ENCODE measurements at regions not wholly inside any gene's neighbourhood (a gene's known extent, or its start where the extent isn't known, plus 50 kb on each side); places are given as distances from the start of the nearest gene placed in this dataset.
A peak's percentile ranks its signal among the peaks of the same experiment; 100 is the strongest.

DNA sequence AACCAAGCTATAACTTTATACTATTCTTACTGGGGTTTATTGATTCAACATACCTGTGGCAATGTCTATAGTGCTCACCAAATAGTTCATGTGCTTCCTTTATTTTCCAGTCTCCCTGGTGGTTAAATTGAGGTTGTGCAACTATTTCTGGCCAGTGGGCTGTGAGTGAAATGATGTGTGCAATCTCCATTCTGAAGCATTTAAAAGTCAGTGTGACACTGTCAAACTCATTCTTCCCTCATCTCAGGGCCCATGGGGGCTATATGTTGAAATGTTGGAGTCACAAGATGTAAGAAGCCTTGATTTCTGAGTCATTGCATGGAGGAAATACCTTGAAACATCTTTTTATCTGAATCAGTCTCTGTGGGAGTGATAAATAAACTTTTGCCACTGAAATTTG lies 414.3 kb upstream of the RPS6KA3 start:
- POLR2A ChIA-PET = no interaction called here
- no TSS peak for BruUV-seq (replicated peaks)

DNA sequence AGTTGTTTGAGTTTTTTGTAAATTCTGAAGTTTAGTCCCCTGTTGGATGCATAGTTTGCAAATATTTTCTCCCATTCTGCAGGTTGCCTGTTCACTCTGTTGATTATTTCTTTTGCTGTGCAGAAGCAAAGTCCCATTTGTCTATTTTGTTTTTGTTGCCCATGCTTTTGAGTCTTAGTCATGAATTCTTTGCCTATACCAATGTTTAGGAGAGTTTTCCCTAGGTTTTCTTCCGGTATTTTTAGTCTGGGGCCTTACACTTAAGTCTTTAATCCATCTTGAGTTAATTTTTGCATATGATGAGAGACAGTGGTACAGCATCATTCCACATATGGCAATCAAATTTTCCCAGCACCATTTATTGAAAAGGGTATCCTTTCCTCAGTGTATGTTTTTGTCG lies 405.8 kb upstream of the RPS6KA3 start:
- intact Hi-C loops (cut with micrococcal nuclease) = no loop called here
- Histone ChIP-seq H3K27ac (ENCODE audit: low read depth, low read length) (no peak overlapping the region), H3K9ac (ENCODE audit: low read length) (no peak overlapping the region), H3K4me3 (replicated peaks in 1 of 2; ENCODE audit: low read depth in 1 of 2, low read length in 2 of 2) (no peak overlapping the region), H4K20me1 (ENCODE audit: insufficient read depth) (no peaks in the 10 kb centered on the region), H3K36me3 (ENCODE audit: control insufficient read depth in 1 of 2, insufficient read depth in 2 of 2, low read length in 2 of 2) (no peaks in the 10 kb centered on the region), H3K27me3 (ENCODE audit: insufficient read depth, low read length) (no peaks in the 10 kb centered on the region), H2AFZ (ENCODE audit: low read depth, low read length, poor library complexity, severe bottlenecking) (no peak overlapping the region), H3K4me1 (ENCODE audit: control insufficient read depth in 1 of 2, insufficient read depth in 2 of 2, low read length in 2 of 2) (no peaks in the 10 kb centered on the region), H3K9me3 (ENCODE audit: control insufficient read depth in 1 of 2, insufficient read depth in 1 of 2, low read depth in 1 of 2, low read length in 2 of 2) (no peaks in the 10 kb centered on the region), H3K79me2 (ENCODE audit: insufficient read depth, low read length) (no peaks in the 10 kb centered on the region), H3K4me2 (ENCODE audit: low read length) (no peak overlapping the region), H3K9me2 (ENCODE audit: insufficient read depth) (no peaks in the 10 kb centered on the region)
- ChIA-PET CTCF (no interaction called here), RAD21 (ENCODE audit: low non-redundant PET in 1 of 2, low total read pairs in 2 of 2, uncharacterized antibody in 2 of 2, unreplicated experiment in 2 of 2) (no interaction called here), POLR2A (no interaction called here)
- DNase-seq (ENCODE audit: low read depth, low spot score) (no peak), ATAC-seq (no peak)
- no TSS peak for BruUV-seq (replicated peaks)
- TF ChIP-seq SIN3A (IDR thresholded peaks at IDR 0.05; ENCODE audit: low read depth) = no peak
- TF ChIP-seq TCF7L2 (IDR thresholded peaks at IDR 0.05; ENCODE audit: borderline replicate concordance, extremely low read depth, insufficient read depth, insufficient read length) = no peak
- no peak for TF ChIP-seq SRF (IDR thresholded peaks at IDR 0.05; ENCODE audit: low read depth)
- no peak for TF ChIP-seq ELF1 (IDR thresholded peaks at IDR 0.05; ENCODE audit: borderline replicate concordance, low read depth)
- TF ChIP-seq SP1 (IDR thresholded peaks at IDR 0.05; ENCODE audit: low read depth) = no peak
- TF ChIP-seq, protein P1, sequence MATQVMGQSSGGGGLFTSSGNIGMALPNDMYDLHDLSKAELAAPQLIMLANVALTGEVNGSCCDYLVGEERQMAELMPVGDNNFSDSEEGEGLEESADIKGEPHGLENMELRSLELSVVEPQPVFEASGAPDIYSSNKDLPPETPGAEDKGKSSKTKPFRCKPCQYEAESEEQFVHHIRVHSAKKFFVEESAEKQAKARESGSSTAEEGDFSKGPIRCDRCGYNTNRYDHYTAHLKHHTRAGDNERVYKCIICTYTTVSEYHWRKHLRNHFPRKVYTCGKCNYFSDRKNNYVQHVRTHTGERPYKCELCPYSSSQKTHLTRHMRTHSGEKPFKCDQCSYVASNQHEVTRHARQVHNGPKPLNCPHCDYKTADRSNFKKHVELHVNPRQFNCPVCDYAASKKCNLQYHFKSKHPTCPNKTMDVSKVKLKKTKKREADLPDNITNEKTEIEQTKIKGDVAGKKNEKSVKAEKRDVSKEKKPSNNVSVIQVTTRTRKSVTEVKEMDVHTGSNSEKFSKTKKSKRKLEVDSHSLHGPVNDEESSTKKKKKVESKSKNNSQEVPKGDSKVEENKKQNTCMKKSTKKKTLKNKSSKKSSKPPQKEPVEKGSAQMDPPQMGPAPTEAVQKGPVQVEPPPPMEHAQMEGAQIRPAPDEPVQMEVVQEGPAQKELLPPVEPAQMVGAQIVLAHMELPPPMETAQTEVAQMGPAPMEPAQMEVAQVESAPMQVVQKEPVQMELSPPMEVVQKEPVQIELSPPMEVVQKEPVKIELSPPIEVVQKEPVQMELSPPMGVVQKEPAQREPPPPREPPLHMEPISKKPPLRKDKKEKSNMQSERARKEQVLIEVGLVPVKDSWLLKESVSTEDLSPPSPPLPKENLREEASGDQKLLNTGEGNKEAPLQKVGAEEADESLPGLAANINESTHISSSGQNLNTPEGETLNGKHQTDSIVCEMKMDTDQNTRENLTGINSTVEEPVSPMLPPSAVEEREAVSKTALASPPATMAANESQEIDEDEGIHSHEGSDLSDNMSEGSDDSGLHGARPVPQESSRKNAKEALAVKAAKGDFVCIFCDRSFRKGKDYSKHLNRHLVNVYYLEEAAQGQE (IDR thresholded peaks at IDR 0.05; ENCODE audit: low read depth) = no peak
- no peak for TF ChIP-seq CBX3 (IDR thresholded peaks at IDR 0.05; ENCODE audit: low read depth)
- TF ChIP-seq FOSL1 (IDR thresholded peaks at IDR 0.05; ENCODE audit: low read depth) = no peak
- TF ChIP-seq EGR1 (IDR thresholded peaks at IDR 0.05; ENCODE audit: low read depth) = no peak
- no peak for TF ChIP-seq EZH2phosphoT487 (IDR thresholded peaks at IDR 0.05; ENCODE audit: borderline replicate concordance)

More for the DNA sequence above, 414.3 kb upstream of the RPS6KA3 start:
- Histone ChIP-seq H4K20me1 (ENCODE audit: insufficient read depth) (no peaks in the 10 kb centered on the region), H3K4me2 (ENCODE audit: low read length) (no peak overlapping the region), H3K36me3 (ENCODE audit: control insufficient read depth in 1 of 2, insufficient read depth in 2 of 2, low read length in 2 of 2) (no peaks in the 10 kb centered on the region), H3K9me2 (ENCODE audit: insufficient read depth) (no peaks in the 10 kb centered on the region), H3K9ac (ENCODE audit: low read length) (no peak overlapping the region), H3K79me2 (ENCODE audit: insufficient read depth, low read length) (no peaks in the 10 kb centered on the region), H3K4me3 (replicated peaks in 1 of 2; ENCODE audit: low read depth in 1 of 2, low read length in 2 of 2) (no peak overlapping the region), H3K9me3 (ENCODE audit: control insufficient read depth in 1 of 2, insufficient read depth in 1 of 2, low read depth in 1 of 2, low read length in 2 of 2) (no peaks in the 10 kb centered on the region), H3K4me1 (ENCODE audit: control insufficient read depth in 1 of 2, insufficient read depth in 2 of 2, low read length in 2 of 2) (no peaks in the 10 kb centered on the region), H2AFZ (ENCODE audit: low read depth, low read length, poor library complexity, severe bottlenecking) (no peak overlapping the region), H3K27me3 (ENCODE audit: insufficient read depth, low read length) (no peaks in the 10 kb centered on the region), H3K27ac (ENCODE audit: low read depth, low read length) (no peak overlapping the region)
- no peak for DNase-seq (ENCODE audit: low read depth, low spot score)
- ChIA-PET RAD21 (ENCODE audit: low non-redundant PET in 1 of 2, low total read pairs in 2 of 2, uncharacterized antibody in 2 of 2, unreplicated experiment in 2 of 2) (no interaction called here), CTCF (no interaction called here)
- TF ChIP-seq RAD21 (IDR thresholded peaks at IDR 0.05; ENCODE audit: low read depth) = no peak
- TF ChIP-seq ZNF274 (IDR thresholded peaks at IDR 0.05; ENCODE audit: low read depth, low read length) = no peak
- TF ChIP-seq, protein P2, sequence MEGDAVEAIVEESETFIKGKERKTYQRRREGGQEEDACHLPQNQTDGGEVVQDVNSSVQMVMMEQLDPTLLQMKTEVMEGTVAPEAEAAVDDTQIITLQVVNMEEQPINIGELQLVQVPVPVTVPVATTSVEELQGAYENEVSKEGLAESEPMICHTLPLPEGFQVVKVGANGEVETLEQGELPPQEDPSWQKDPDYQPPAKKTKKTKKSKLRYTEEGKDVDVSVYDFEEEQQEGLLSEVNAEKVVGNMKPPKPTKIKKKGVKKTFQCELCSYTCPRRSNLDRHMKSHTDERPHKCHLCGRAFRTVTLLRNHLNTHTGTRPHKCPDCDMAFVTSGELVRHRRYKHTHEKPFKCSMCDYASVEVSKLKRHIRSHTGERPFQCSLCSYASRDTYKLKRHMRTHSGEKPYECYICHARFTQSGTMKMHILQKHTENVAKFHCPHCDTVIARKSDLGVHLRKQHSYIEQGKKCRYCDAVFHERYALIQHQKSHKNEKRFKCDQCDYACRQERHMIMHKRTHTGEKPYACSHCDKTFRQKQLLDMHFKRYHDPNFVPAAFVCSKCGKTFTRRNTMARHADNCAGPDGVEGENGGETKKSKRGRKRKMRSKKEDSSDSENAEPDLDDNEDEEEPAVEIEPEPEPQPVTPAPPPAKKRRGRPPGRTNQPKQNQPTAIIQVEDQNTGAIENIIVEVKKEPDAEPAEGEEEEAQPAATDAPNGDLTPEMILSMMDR (IDR thresholded peaks at IDR 0.05 in 2 of 3, conservative IDR thresholded peaks at IDR 0.05 in 1 of 3; ENCODE audit: borderline replicate concordance in 1 of 3, insufficient read depth in 1 of 3, low read depth in 2 of 3, low read length in 2 of 3) = 0 out of 6 replicates have a peak, but pooled peaks of 1 of the 3 experiments have one; percentile 6
- no peak for TF ChIP-seq ZFX (IDR thresholded peaks at IDR 0.05)
- ATAC-seq = no peak
- intact Hi-C loops (cut with micrococcal nuclease) = no loop called here
